Skeletal muscle tissue (tissue), 3 donors: ENCODE measurements at regions not wholly inside any gene's neighbourhood (a gene's known extent, or its start where the extent isn't known, plus 50 kb on each side); places are given as distances from the start of the nearest gene placed in this dataset.

ENCODE experiments used
- H3K27ac ChIP-seq: one replicate; pipeline ENCODE4 v1.7.0; 2013; ENCODE audit warnings: mild to moderate bottlenecking, low read depth, low read length, inconsistent platforms
- H3K27me3 ChIP-seq, 3 donors: one replicate each; pipeline ENCODE4 v1.7.0; 2013; ENCODE audit warnings: low read length in 3 of 3; ENCODE audit not compliant: control insufficient read depth in 3 of 3, insufficient read depth in 3 of 3
- H3K36me3 ChIP-seq, 3 donors: one replicate each; pipeline ENCODE4 v1.7.0; 2013; ENCODE audit warnings: low read length in 3 of 3; ENCODE audit not compliant: control insufficient read depth in 3 of 3, insufficient read depth in 3 of 3
- H3K4me1 ChIP-seq, 3 donors: one replicate each; pipeline ENCODE4 v1.7.0; 2013; ENCODE audit warnings: low read length in 3 of 3, mild to moderate bottlenecking in 3 of 3; ENCODE audit not compliant: control insufficient read depth in 3 of 3, insufficient read depth in 3 of 3
- H3K4me3 ChIP-seq, 3 donors: one replicate each; pipeline ENCODE4 v1.7.0; 2013; ENCODE audit warnings: low read length in 3 of 3
- H3K9ac ChIP-seq, 3 donors: one replicate each; pipeline ENCODE4 v1.7.0; 2013; ENCODE audit warnings: low read length in 3 of 3, mild to moderate bottlenecking in 3 of 3, moderate library complexity in 2 of 3, low read depth in 1 of 3
- H3K9me3 ChIP-seq, 3 donors: one replicate each; pipeline ENCODE4 v1.7.0; 2013; ENCODE audit warnings: low read length in 3 of 3; ENCODE audit not compliant: control insufficient read depth in 3 of 3
- donor health status: Osteomylitis.

GRCh38 chr22:49480896-49481658 is 346.6 kb downstream of the BRD1 start:
- Histone ChIP-seq H3K27ac (no peak overlapping the region), H3K9me3 (no peaks in the 10 kb centered on the region), H3K36me3 (no peaks in the 10 kb centered on the region), H3K27me3 (peaks cover 13 to 26% (median 26%) of the 10 kb centered on the region in 3 donors), H3K4me1 (peaks cover 0 to 4% (median 0%) of the 10 kb centered on the region in 3 donors), H3K4me3 (no peak overlapping the region), H3K9ac (no peak overlapping the region)

DNA sequence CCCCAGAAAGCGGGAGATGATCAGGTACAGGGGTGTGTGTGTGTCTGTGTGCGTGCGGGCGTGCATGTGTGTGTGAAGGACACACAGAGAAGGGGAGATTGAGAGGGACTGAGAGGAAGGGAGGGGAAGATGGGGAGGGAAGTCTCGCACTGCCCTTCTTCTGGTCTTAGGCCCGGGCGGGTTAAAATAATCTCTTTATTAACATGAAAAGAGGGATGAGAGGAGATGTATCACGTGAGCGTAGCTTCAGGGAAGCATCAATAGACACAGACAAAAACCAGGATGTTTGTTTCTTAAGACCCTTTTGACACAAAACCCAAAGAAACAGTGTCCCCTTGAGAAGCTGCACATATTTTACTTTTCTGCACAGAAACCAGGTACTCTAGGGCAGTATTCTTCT is 347.3 kb downstream of the BRD1 start:
- Histone ChIP-seq H3K9me3 (no peaks in the 10 kb centered on the region), H3K9ac (no peak overlapping the region), H3K27ac (no peak overlapping the region), H3K27me3 (peaks cover 13 to 26% (median 26%) of the 10 kb centered on the region in 3 donors), H3K36me3 (no peaks in the 10 kb centered on the region), H3K4me3 (no peak overlapping the region), H3K4me1 (peaks cover 0 to 4% (median 0%) of the 10 kb centered on the region in 3 donors)

DNA sequence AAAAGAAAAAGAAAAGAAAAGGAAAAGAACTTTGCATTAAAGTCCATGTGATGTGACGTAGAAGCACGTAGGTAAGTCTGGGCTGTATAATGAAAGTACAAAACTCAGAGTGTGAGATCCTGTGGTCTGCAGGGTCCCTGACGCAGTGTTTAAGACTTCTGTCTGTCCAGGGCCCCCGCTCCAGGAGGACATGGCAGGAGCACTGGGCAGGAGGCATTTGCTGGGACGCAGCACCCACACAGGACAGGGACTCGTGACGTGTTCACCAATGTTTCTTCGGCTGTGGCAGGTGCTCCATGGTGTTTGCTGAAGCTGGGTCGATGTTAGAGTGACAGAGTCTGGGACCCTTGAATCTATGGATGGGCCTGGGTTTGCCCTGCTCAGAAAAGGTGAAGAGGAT is 348.1 kb downstream of the BRD1 start:
- no peak overlapping the region for H3K4me3 ChIP-seq
- peaks cover 13 to 26% (median 26%) of the 10 kb centered on the region in 3 donors for H3K27me3 ChIP-seq
- no peak overlapping the region for H3K9ac ChIP-seq
- no peak overlapping the region for H3K27ac ChIP-seq
- H3K4me1 ChIP-seq, result peaks cover 0 to 4% (median 0%) of the 10 kb centered on the region in 3 donors
- no peaks in the 10 kb centered on the region for H3K36me3 ChIP-seq
- H3K9me3 ChIP-seq, result no peaks in the 10 kb centered on the region

DNA sequence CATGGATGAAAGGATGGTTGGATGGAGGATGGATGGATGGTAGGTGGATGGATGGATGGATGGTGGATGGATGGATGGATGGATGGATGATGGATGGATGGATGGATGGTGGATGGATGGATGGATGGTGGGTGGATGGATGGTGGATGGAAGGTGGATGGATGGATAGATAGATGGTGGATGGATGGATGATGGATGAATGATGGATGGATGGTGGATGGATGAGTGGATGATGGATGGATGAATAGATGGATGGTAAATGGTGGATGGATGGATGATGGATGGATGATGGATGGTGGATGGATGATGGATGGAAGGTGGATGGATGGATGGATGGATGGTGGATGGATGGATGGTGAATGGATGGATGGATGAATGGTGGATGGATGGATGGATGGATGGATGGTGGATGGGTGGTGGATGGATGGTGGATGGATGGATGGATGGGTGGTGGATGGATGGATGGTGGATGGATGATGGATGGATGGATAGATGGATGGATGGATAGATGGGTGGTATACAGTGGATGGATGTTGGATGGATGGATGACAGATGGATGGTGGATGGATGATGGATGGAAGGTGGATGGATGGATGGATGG is 350.8 kb downstream of the BRD1 start:
- no peak overlapping the region for H3K9ac ChIP-seq
- H3K27me3 ChIP-seq, result peaks cover 7 to 12% (median 10%) of the 10 kb centered on the region in 3 donors
- no peaks in the 10 kb centered on the region for H3K36me3 ChIP-seq
- H3K27ac ChIP-seq, result no peak overlapping the region
- no peak overlapping the region for H3K4me3 ChIP-seq
- H3K4me1 ChIP-seq, result peaks cover 0 to 1% (median 0%) of the 10 kb centered on the region in 3 donors
- no peaks in the 10 kb centered on the region for H3K9me3 ChIP-seq

DNA sequence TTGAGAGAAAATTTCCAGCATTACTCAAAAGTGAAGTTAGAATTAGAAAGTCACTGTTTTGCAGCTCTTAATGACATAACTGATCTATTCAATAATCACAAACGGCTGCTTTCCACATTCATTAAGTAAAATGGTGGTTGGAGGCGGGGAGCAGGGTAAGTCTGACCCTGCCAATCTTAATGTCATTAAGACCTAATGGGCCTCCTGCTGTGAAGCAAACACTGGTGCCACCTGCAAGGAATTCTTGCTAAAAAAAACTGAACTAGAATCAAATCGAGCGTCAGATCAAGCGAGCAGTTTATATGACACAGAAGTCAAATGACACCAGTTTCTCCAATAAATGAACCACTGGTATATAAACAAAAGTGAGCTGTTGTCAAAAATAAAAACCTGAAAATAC is 351.5 kb downstream of the BRD1 start:
- H3K4me3 ChIP-seq, result no peak overlapping the region
- H3K9me3 ChIP-seq, result no peaks in the 10 kb centered on the region
- H3K27ac ChIP-seq, result no peak overlapping the region
- no peak overlapping the region for H3K9ac ChIP-seq
- H3K27me3 ChIP-seq, result peaks cover under 1 to 5% (median 3%) of the 10 kb centered on the region in 3 donors
- no peaks in the 10 kb centered on the region for H3K4me1 ChIP-seq
- no peaks in the 10 kb centered on the region for H3K36me3 ChIP-seq

DNA sequence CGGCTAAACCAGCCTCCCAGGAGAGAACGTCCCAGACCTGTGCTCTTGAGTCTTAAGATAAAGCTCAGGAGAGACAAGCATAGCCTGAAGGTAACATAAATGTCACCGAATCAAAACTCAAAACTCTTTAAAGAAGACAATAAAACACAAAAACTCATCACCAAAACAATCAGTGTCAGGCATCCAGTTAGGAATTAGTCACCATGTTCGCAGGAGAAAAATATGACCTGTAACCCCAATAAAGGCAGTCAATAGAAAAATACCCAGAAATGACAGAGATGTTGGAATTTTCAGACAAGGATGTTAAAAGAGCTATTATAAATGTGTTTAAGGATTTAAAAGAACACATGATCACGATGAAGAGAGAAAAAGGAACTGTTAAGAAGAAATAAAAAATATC is 352.4 kb downstream of the BRD1 start:
- Histone ChIP-seq H3K4me3 (no peak overlapping the region), H3K9me3 (no peaks in the 10 kb centered on the region), H3K27ac (no peak overlapping the region), H3K27me3 (peaks cover 0 to 8% (median 3%) of the 10 kb centered on the region in 3 donors), H3K36me3 (no peaks in the 10 kb centered on the region), H3K4me1 (no peaks in the 10 kb centered on the region), H3K9ac (no peak overlapping the region)

GRCh38 chr22:49473286-49473685 is 354.4 kb downstream of the BRD1 start:
- Histone ChIP-seq H3K4me3 (no peak overlapping the region), H3K27ac (no peak overlapping the region), H3K4me1 (no peaks in the 10 kb centered on the region), H3K36me3 (no peaks in the 10 kb centered on the region), H3K9me3 (no peaks in the 10 kb centered on the region), H3K27me3 (peaks cover 0 to 12% (median 3%) of the 10 kb centered on the region in 3 donors), H3K9ac (no peak overlapping the region)

DNA sequence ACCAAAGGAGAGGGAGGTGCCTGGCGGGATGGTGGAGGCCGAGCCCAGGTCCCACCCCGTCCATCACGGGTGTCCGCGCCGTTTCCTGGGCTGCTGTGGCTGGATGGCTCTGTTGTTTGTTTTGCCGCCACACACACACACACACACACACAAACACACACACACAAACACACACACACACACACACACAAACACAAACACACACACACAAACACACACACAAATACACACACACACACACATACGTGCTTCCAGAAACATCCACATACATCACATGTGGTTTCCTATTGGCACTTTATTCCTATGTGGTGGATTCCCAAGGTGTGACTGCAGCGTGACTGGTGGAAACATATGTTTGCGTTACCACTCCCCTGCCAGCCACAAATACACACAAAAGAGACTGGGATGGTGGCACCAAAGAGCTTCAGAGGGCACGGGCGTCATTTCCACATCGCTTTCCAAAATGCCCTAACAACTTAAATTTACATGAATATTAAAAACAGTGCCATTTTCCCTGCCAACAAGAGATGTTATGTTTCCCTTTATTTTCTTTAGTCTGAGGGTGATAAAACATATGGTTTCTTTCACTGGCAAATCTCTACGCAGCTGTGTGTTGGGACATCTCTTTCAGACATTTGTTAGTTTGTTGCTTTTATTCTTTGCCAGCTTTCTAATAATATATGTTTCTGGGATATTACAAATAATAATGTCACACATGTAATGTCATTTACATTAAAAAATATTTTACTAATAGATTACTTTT is 356.8 kb downstream of the BRD1 start:
- H3K27ac ChIP-seq, result no peak overlapping the region
- H3K4me3 ChIP-seq, result no peak overlapping the region
- H3K36me3 ChIP-seq, result no peaks in the 10 kb centered on the region
- H3K27me3 ChIP-seq, result peaks cover 0 to 27% (median 6%) of the 10 kb centered on the region in 3 donors
- H3K9ac ChIP-seq, result no peak overlapping the region
- no peaks in the 10 kb centered on the region for H3K4me1 ChIP-seq
- H3K9me3 ChIP-seq, result no peaks in the 10 kb centered on the region

GRCh38 chr22:49469896-49470740 is 357.6 kb downstream of the BRD1 start:
- H3K9ac ChIP-seq, result no peak overlapping the region
- peaks cover 0 to 27% (median 6%) of the 10 kb centered on the region in 3 donors for H3K27me3 ChIP-seq
- H3K27ac ChIP-seq, result no peak overlapping the region
- no peaks in the 10 kb centered on the region for H3K9me3 ChIP-seq
- no peaks in the 10 kb centered on the region for H3K4me1 ChIP-seq
- no peaks in the 10 kb centered on the region for H3K36me3 ChIP-seq
- no peak overlapping the region for H3K4me3 ChIP-seq
